Keratinocyte (primary cell): ENCODE measurements at regions not wholly inside any gene's neighbourhood (a gene's known extent, or its start where the extent isn't known, plus 50 kb on each side); places are given as distances from the start of the nearest gene placed in this dataset.

Source experiments
- DNase-seq: peaks from one replicate; pipeline ENCODE4 v3.0.0-alpha.2; 2011; ENCODE audit warnings: low read depth, missing footprints, low spot score
- FAIRE-seq: peaks from 2 replicates; lab custom pipeline; 2011; peaks lifted over from hg19 to GRCh38; lab: Jason Lieb, UNC
- H2AFZ ChIP-seq: 2 replicates; pipeline ENCODE4 v1.6.0; 2012; ENCODE audit warnings: low read length, control low read depth, inconsistent platforms; ENCODE audit not compliant: control insufficient read depth
- H3K27ac ChIP-seq: 2 replicates; pipeline ENCODE4 v1.5.1; 2011; ENCODE audit warnings: low read length; ENCODE audit not compliant: control insufficient read depth, insufficient read depth
- H3K27me3 ChIP-seq: 3 replicates; pipeline ENCODE4 v1.6.0; 2011; ENCODE audit warnings: low read length; ENCODE audit not compliant: control insufficient read depth, insufficient read depth; ENCODE audit errors: extremely low read depth
- H3K36me3 ChIP-seq, 2 experiments: 2 replicates in 1 of 2; 3 replicates in 1 of 2; pipeline ENCODE4 v1.5.1; 2011; ENCODE audit warnings: low read length in 2 of 2, mild to moderate bottlenecking in 1 of 2; ENCODE audit not compliant: control insufficient read depth in 2 of 2, insufficient read depth in 2 of 2; ENCODE audit errors: extremely low read depth in 1 of 2
- H3K4me1 ChIP-seq: 3 replicates; pipeline ENCODE4 v1.5.1; 2011; ENCODE audit warnings: low read length; ENCODE audit not compliant: control insufficient read depth, insufficient read depth; ENCODE audit errors: extremely low read depth
- H3K4me2 ChIP-seq: 3 replicates; pipeline ENCODE4 v1.6.0; 2011; ENCODE audit warnings: low read depth, low read length; ENCODE audit not compliant: control insufficient read depth, insufficient read depth; ENCODE audit errors: extremely low read depth
- H3K4me3 ChIP-seq, 3 experiments: fragments of 200-600 bp in 1 of 3; sonication (generic) in 1 of 3; 2 replicates in 2 of 3; 3 replicates in 1 of 3; pipeline ENCODE4 v1.5.1; 2011 to 2016; ENCODE audit warnings: low read length in 3 of 3, mild to moderate bottlenecking in 3 of 3, control low read depth in 2 of 3, inconsistent platforms in 1 of 3, low read depth in 1 of 3, mixed read lengths in 1 of 3, mixed run types in 1 of 3, moderate library complexity in 1 of 3; ENCODE audit not compliant: control insufficient read depth in 2 of 3, insufficient read depth in 2 of 3; ENCODE audit errors: extremely low read depth in 1 of 3
- H3K79me2 ChIP-seq: 2 replicates; pipeline ENCODE4 v1.6.0; 2012; ENCODE audit warnings: low read length; ENCODE audit not compliant: control insufficient read depth, insufficient read depth
- H3K9ac ChIP-seq: 3 replicates; pipeline ENCODE4 v1.6.0; 2011; ENCODE audit warnings: low read length; ENCODE audit not compliant: control insufficient read depth, insufficient read depth; ENCODE audit errors: extremely low read depth
- H3K9me1 ChIP-seq: 3 replicates; pipeline ENCODE4 v1.6.0; 2011; ENCODE audit warnings: low read length; ENCODE audit not compliant: control insufficient read depth, insufficient read depth; ENCODE audit errors: extremely low read depth
- H3K9me3 ChIP-seq: 2 replicates; pipeline ENCODE4 v1.5.1; 2012; ENCODE audit warnings: low read depth, low read length; ENCODE audit not compliant: control insufficient read depth
- H4K20me1 ChIP-seq: 3 replicates; pipeline ENCODE4 v1.6.0; 2011; ENCODE audit warnings: low read length; ENCODE audit not compliant: control insufficient read depth, insufficient read depth; ENCODE audit errors: extremely low read depth
- EZH2 ChIP-seq: IDR thresholded peaks from one replicate; pipeline ENCODE4 v1.6.1; 2012; ENCODE audit warnings: inconsistent platforms, mild to moderate bottlenecking, low read length, moderate library complexity
- dilution Hi-C: fragments of 300-500 bp; cut with MboI; formaldehyde crosslinking; loops from one replicate; pipeline ENCODE4 v1.7.0; 2020; ENCODE audit warnings: low sequenced_read_pairs; ENCODE audit not compliant: extremely low pct_ligation_motif_present
- TF ChIP-seq, protein P1 (sequence below), 3 experiments: IDR thresholded peaks in 1 of 3; conservative IDR thresholded peaks in 1 of 3; optimal IDR thresholded peaks in 1 of 3; 2 replicates in 2 of 3; 3 replicates in 1 of 3; pipeline versions ENCODE3 to v1.5.1; 2011; ENCODE audit warnings: low read length in 3 of 3, mild to moderate bottlenecking in 3 of 3, moderate library complexity in 2 of 3, control low read depth in 1 of 3, inconsistent platforms in 1 of 3; ENCODE audit not compliant: insufficient read depth in 2 of 3; ENCODE audit errors: extremely low read depth in 1 of 3

DNA sequence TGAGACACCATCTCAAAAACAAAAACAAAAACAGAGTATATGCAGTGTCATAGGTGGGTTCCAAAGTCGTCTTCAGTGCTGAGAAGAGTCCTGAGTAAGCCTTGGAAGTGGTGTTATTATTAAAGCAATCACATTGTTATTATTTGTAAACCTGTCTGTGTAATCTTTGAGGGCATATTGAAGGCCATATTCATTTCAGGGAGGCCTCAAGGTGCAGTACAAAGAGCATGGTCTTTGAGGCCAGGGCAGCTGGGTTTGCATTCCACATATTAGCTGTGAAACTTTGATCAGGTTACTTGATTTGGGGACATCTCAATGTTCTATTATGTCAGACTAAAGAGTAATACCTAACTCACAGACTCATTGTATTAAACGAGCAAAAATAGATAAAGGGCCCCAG lies 139.3 kb upstream of the SOX4 start:
- Histone ChIP-seq H3K4me2 (no peak overlapping the region), H3K4me1 (no peaks in the 10 kb centered on the region), H3K4me3 (no peak overlapping the region), H3K27me3 (no peaks in the 10 kb centered on the region), H2AFZ (no peak overlapping the region), H3K36me3 (no peaks in the 10 kb centered on the region), H3K27ac (no peak overlapping the region), H3K9ac (no peak overlapping the region), H3K9me3 (no peaks in the 10 kb centered on the region), H3K9me1 (no peaks in the 10 kb centered on the region), H3K79me2 (no peaks in the 10 kb centered on the region), H4K20me1 (no peaks in the 10 kb centered on the region)
- TF ChIP-seq, protein P1, sequence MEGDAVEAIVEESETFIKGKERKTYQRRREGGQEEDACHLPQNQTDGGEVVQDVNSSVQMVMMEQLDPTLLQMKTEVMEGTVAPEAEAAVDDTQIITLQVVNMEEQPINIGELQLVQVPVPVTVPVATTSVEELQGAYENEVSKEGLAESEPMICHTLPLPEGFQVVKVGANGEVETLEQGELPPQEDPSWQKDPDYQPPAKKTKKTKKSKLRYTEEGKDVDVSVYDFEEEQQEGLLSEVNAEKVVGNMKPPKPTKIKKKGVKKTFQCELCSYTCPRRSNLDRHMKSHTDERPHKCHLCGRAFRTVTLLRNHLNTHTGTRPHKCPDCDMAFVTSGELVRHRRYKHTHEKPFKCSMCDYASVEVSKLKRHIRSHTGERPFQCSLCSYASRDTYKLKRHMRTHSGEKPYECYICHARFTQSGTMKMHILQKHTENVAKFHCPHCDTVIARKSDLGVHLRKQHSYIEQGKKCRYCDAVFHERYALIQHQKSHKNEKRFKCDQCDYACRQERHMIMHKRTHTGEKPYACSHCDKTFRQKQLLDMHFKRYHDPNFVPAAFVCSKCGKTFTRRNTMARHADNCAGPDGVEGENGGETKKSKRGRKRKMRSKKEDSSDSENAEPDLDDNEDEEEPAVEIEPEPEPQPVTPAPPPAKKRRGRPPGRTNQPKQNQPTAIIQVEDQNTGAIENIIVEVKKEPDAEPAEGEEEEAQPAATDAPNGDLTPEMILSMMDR (optimal IDR thresholded peaks at IDR 0.05 in 1 of 3, IDR thresholded peaks at IDR 0.05 in 1 of 3, conservative IDR thresholded peaks at IDR 0.05 in 1 of 3; ENCODE audit: extremely low read depth in 1 of 3, insufficient read depth in 2 of 3, low read length in 3 of 3), result no peak
- TF ChIP-seq EZH2, result no peak
- FAIRE-seq (no peak), DNase-seq (no peak)
- dilution Hi-C loops, result no loop called here

DNA sequence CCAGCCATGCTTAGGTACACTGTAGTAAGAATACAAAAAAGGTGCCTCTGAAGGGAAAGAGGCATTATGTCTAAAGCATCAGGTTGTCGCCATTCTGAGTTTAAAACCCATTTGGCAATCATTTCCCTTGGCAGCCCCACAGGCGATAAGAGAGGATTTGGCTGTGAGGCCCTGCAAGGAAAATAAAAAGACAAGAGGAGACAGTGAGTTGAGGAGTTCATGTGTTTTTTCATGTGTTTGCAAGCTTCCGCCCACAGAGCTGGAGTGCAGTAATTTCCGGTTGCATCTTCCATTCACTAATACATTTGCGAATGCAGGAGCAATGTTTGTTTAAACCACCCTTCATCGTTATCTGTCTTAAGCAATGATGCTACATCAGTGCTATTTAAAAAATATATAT lies 138.5 kb upstream of the SOX4 start:
- no peak for DNase-seq
- dilution Hi-C loops, result no loop called here
- Histone ChIP-seq H2AFZ (peak overlapping the region; percentile 24), H3K4me2 (no peak overlapping the region), H3K36me3 (no peaks in the 10 kb centered on the region), H3K27me3 (no peaks in the 10 kb centered on the region), H4K20me1 (no peaks in the 10 kb centered on the region), H3K4me3 (no peak overlapping the region), H3K9me1 (no peaks in the 10 kb centered on the region), H3K9me3 (no peaks in the 10 kb centered on the region), H3K27ac (no peak overlapping the region), H3K79me2 (no peaks in the 10 kb centered on the region), H3K9ac (no peak overlapping the region), H3K4me1 (no peaks in the 10 kb centered on the region)
- peak; percentile 20 for FAIRE-seq
- TF ChIP-seq EZH2, result no peak
- TF ChIP-seq, protein P1 (optimal IDR thresholded peaks at IDR 0.05 in 1 of 3, IDR thresholded peaks at IDR 0.05 in 1 of 3, conservative IDR thresholded peaks at IDR 0.05 in 1 of 3; ENCODE audit: extremely low read depth in 1 of 3, insufficient read depth in 2 of 3, low read length in 3 of 3), result no peak
